GM18909 (cell line): ENCODE measurements at regions not wholly inside any gene's neighbourhood (a gene's known extent, or its start where the extent isn't known, plus 50 kb on each side); places are given as distances from the start of the nearest gene placed in this dataset.

Source experiments
- ATAC-seq: cut with Tn5 transposase; IDR thresholded peaks from one replicate; pipeline ENCODE4 v1.9.1; 2021; ENCODE audit warnings: mild to moderate bottlenecking; ENCODE audit not compliant: unreplicated experiment, poor library complexity

DNA sequence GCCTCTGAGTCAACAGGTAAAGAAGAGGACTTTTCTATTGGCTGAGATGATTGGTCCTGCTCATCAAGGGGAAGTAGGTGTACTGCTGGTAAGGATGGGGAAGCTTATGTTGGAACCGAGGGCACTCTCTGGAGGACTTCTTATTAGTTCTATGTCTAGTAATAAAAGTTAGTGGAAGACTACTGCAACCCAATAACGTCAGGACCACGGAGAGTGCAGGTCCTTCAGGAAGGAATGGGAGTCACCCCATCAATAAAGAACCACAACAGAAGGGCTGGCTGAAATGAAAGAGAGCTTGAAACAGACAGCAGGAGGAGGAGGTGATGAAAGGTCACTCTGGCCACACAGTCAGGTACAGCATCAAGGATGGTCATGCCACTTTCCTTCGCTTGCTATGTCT, 68.8 kb upstream of the PRR23E start:
- ATAC-seq, result no peak

DNA sequence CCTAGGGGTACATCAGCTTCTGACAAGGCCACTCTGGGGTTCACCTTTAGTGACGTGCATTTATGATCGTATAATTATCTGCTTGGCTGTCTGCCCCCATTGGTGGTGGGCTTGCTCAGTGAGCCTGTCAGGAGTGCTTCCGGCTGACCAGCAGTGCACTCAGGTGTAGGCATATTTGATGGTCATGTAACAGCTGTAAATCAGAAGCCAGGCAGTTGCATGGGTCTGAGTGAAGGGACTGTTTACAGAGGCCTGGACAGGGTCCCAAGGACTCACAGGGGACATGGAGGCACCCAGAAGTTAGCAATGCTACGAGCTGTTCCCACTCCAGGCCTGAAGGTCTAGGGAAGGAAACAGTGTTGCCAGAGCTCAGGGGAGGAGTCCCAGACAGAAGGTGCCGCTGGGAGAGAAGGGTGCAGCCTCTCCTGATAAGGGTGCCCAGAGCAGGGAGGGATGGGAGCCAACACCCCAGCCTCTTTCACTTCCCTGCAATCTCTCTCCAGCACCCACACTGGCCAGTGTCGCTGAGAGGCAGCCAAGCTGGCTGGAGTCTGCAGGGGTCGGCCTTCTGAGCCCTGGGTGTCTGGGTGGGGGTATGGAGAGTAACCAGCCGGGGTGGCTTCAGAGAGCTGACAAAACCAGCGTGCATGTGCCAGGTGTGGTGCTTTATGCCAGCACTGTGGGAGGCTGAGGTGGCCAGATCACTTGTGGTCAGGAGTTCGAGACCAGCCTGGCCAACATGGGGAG, 61.3 kb upstream of the PRR23E start:
- no peak for ATAC-seq

DNA sequence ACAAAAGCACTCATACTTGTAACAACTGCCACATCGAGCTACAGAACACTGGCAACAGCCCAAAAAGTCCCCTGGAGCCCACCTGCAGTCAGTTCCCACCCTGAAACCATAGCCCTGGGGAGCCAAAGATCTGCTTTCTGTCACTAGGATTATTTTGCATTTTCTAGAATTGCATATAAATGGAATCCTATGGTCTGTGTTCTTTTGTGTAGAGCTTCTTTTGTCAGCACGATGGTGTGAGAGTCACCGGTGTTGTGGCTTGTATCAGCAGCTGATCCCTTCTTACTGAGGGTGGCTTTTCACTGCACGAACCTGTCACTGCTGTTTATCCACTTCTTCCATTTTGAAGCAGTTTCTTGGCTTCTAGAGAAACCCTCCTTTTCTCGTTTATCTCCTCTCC, 60.1 kb upstream of the PRR23E start:
- ATAC-seq, result no peak

DNA sequence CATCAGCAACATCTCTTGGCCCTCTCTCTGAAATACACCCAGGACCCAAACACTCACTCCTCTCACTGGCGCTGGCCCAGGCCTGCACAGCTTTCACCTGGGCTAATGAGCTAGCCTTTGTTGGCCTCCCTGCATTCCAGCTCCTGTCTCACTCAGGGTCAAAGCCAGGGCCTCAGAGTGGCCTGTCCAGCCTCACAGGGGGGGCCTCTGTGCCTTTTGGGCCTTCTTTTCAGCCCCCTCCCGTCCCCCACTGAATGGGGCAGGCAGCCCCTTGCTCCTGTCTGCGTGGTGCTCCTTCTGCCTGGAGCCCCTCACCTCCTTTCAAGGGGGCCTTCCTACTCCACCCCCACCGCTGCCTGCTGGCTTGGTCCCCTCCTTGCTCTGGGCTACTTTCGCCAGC, 59.0 kb upstream of the PRR23E start:
- no peak for ATAC-seq

DNA sequence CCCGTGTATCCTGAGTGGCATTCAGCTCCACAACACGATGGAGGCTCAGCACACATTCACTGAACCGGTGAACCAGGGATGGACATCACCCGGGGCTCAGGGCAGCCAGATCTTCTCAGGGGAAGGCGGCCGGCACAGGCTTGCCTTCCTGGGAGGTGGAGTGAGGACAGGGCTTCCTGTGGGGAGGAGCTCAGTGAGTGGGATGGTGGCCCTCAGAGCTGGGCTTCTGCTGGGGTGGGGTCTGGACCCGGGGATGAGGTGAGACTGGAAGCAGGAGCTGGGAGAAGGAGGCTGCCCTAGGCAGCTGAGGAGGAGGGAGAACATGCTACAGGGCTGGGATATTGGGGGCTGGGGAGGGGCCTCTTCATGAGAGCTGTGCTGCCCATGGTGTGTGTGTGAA, 58.5 kb upstream of the PRR23E start:
- no peak for ATAC-seq

DNA sequence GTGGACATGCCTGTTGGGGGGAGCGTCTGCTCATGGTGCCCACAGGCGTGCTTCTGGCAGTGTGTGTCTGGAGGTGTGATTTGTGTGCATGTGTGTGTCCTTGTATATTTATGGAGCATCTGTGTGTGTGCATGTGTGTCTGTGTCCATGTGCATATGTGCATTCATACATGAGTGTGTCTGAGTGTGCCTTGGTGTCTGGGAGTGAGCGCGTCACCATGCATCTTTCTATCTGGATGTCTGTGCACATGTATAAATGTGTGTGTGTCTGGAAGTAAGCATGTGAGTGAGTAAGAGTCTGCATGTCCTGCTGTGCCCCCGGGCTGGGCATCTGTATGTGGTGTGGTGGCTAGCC, 58.1 kb upstream of the PRR23E start:
- no peak for ATAC-seq

DNA sequence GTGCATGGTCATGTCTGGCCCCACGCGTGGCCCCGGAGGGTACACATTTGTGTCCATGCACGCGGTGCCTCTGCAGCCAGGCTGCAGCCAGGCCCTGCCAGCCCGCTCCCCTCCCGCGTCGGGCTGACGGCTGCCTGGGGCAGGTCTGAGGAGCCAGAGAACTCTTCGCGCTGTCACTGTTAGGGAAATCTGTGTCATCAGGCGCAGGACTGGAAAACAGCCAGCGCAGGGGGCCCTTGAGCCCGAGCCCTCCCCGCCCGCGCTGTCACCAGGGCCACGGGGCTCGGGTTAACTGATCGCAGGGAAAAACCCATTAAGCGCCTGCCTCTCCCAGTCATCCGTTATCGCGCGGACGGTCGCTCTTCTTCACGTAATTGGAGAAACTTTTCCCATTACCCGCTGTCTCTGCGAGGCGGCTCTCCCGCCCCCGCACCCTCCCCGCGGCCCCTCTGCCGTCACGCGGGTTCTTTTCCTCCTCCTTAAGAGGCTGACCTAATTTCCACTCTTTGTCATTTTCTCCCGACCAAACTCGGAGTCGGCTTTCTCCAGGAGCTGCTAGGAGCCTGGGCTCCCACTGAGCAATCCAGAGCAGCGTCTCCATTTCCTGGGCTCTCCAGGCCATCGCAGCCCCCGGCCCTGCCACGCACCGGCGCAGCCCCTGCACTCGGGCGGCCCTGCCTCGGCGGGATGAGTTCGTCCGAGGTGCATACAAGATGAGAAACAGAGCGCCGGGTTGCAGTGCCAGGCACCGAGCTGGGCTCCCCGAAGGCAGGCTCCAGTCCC, 57.5 kb upstream of the PRR23E start:
- no peak for ATAC-seq

DNA sequence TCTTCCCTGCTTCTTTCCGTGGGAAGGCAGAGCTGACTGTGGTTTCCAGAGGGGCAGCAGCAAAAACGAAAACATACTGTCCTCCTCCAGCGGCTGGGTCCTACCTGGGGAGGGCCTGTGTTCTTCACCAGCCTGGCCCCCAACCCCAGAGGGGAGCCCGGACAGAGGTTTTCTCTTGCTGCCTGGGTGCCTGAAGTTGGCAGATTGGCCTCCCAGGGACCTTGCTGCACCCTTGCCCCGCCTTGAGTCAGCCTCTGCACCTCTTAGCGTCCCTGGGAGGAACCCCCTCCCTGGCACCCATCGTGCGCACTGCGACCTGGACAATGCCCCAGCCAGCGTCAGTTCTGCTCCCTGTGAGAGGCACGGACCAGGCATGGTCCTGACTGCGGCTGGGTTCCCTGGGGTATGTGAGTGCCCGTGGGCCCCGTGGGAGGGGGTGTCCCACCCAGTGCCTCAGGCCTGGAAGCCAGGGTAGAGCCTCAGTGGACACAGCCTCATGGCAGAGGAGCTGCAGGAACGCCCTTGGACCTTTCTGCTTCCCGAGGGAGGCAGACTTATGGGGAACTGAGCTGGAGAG, 56.8 kb upstream of the PRR23E start:
- ATAC-seq, result no peak

DNA sequence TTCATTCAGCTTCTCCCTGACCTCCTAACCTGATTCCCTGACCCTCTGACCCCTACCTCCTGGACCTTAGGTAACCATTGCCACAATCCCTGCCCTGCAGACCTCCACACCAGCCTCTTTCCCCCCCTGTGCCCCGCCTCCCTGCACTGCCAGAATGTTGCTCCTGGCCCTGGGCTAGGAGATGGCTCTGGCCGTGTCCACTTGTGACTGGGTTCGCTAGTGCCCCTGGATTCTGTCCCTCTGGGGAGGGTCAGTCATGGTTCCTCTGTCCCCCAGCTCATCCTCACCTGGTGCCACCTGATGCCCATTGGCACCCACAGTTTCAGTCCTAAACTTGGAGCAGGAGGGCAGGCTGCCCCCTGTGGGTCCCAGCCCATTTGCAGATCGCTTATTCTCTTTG, 56.2 kb upstream of the PRR23E start:
- no peak for ATAC-seq

DNA sequence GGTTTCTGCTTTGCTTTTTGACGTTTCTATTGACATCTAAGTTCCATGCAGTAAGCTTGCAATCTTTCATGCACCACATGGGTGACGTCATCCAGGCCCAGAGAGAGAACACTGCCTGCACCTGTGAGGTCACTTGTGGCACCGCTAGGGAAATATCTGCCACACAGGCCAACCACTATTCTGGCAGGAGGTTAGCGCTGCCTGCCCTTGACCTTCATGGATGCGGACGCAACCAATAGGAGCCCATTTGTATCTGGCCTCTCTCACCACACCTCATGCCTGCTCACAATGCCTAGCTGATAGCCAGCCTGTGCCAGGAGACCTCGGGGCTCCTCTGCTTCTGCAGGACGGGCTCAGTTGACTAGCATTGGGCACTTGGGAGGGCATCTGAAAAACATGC, 55.8 kb upstream of the PRR23E start:
- ATAC-seq, result no peak

DNA sequence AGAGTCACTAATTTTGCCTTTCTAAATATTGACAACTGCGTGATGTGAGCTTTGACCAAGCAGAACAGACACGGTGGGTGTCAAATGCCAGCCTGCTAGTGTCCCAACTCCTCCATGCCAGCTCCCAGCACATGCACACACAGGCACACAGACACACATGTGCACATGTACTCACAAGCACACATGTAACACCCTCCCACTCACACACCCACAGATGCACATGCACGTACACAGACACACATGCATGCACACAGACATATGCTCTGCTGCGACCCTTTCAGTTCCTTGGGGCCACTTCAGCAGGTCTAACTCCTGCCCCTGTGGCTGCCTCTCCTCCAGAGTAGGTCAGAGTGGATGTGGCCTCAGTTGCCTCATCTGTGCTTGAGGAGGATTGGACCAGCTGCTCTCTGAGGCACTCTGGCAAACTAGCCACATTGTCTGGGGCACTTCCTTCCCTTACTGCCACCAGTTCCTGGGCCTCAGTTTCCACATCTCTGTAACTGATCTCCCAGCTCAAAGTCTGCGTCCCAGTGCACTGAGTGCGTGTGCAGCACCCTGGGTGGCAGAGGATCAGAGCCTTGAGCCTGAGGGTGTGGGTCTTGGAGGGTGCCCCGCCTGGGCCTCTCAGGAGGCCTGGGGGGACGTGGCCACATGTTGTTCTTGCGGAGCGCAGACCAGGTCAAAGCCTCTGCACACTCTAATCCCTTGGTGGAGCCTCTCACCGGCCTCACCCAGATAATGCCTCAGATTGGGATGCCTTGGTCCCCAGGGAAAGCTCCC, 55.0 kb upstream of the PRR23E start:
- ATAC-seq, result no peak

DNA sequence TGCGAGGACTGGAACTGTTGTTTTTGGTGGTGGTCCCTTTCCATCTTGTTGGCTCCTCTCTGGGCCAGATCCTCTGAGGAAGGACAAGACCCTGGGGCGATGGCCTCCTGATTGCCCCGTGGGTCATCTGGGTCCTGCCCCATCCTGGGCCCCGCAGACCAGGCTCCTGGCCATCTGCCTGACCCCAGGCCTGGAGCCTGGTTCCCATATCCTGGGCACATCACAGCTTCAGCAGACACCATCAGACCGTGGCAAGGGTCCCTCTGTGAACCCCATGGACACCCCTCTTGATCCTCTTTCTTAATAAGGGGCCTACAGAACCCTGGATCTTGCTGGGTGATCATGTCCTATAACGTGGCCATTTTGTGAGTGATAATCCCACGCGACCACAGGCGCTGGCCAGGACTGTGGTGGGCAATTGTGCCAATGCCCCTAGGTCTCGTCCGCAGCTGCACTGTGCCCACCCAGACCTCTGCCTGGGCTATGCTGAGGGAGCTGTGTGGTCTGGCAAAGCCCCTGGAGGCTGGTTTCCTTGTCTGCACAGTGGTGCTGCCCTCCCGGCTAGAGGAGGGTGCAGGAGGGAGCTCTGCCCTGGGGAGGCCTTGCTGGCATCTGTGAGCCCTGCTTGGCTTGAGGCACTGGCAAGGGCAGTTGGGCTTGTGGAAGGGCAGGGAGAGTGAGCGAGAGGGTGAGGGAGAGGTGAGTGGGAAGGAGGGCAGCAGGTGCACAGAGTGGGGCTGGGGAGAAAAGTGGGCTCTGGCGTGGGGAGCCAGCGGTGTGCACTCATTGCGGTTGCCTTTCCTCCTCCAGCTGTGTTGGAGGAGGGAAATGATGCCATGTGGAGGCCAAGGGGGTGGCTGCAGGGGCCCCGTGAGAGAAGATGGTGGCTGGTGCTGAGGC, 53.1 kb upstream of the PRR23E start:
- no peak for ATAC-seq

DNA sequence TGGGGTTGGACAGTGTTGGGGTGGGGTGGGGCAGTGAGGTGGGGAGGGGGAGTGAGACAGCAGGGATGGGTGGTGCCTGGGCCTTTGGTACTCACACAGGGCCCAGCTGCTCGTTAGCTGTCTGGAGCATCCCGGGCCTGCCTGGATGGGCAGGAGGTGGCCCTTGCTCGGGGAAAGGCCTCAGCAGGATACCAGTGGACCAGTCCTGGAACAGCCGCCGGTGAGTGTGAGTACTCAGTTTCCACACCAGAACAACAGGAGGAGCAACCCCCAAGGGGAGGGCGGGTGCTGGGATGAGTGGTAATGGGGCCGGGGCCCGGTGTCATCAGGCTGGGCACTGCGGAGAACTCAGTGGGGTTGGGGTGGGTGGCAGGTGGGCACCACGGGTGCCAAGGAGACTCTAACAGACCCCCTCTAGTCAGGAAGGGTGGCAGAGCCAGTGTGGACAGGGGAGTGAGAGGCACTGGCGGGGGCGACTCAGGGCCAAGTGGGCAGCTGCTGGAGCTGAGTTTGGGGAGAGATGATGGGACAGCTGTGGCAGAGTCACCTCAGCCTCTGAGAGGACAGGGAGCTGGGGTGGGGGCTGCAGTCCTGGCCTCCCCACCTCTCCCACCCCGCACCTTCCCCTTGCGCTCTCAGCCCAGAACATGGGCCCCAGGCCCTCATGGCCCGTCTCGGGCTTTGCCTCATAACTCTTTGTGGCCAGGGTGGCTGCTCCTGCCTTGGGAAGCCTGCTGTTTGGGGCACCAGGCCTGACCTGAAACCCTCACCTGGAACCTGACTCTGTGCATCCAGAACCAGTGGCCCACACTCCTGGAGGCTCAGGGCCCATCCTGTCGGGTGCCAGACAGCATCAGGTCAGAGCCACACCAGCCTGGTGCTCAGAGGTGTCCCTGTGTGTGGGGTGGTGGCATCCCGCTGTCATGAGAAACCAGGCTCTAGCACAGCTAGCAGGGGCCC, 52.1 kb upstream of the PRR23E start:
- no peak for ATAC-seq

DNA sequence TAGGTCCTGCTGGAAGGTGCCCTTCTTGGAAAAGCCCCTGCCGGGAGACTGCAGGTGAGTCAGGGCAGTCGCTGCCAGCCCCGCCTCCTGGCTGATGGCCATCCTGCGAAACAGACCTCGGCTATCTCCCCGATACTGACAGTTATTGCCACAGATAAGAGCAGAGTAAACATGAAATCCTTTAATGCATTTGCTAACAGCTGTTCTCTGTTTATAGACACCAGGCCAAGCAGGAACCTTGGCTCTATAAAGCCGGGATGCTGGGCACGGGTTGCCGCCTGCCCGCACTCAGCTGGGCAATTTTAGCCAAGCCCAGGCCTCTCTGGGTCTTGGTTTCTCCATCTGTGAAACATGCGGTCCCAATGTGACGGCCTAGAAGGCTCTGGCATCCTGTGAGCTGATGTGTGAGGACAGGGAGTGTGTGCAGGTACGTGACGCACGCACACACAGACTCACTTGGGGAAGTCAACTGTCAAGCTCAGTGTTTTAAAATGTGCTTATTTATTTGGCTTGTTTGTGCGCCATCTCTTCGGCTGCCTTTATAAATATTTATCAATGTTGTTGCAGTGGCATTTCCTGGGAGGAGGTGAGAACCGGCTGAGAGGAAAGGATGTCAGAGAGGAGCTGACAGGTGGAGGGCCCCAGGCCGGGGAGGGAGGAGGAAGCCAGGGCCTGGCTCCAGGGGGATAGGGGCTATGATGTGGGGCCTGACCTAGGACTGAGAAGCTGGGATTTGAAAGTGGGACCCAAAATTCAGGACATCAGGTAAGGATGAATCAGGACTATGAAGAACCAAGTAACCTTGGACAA, 50.8 kb upstream of the PRR23E start:
- no peak for ATAC-seq
